ENCODE measurements at regions not wholly inside any gene's neighbourhood (a gene's known extent, or its start where the extent isn't known, plus 50 kb on each side); places are given as distances from the start of the nearest gene placed in this dataset.

GRCh38 chr5:29833394-29833793, 1360.1 kb upstream of the CDH6 start:
- no peak for DNase-seq

GRCh38 chr5:29822521-29822920, 1371.0 kb upstream of the CDH6 start:
- peak; percentile 2 for DNase-seq

GRCh38 chr5:29811914-29812679, 1381.4 kb upstream of the CDH6 start:
- DNase-seq = no peak

GRCh38 chr5:29805804-29806203, 1387.7 kb upstream of the CDH6 start:
- no peak for DNase-seq

GRCh38 chr5:29800752-29801151, 1392.7 kb upstream of the CDH6 start:
- DNase-seq = no peak

GRCh38 chr5:29796013-29796412, 1397.5 kb upstream of the CDH6 start:
- DNase-seq = no peak

GRCh38 chr5:29795096-29795652, 1398.3 kb upstream of the CDH6 start:
- no peak for DNase-seq

- DNase-seq = no peak
These were observed 1399.2 kb upstream of the CDH6 start for GRCh38 chr5:29794141-29794787.

- no peak for DNase-seq
These were observed 1403.2 kb upstream of the CDH6 start for GRCh38 chr5:29790281-29790680.

GRCh38 chr5:29780401-29780800, 1413.1 kb upstream of the CDH6 start:
- DNase-seq = no peak

- no peak for DNase-seq
These were observed 1414.3 kb upstream of the CDH6 start for GRCh38 chr5:29779141-29779540.

- no peak for DNase-seq
These were observed 1416.1 kb upstream of the CDH6 start for GRCh38 chr5:29777373-29777772.

GRCh38 chr5:29770936-29771335, 1422.5 kb upstream of the CDH6 start:
- no peak for DNase-seq

- no peak for DNase-seq
These were observed 1424.0 kb upstream of the CDH6 start for GRCh38 chr5:29769474-29769873.

- no peak for DNase-seq
These were observed 1434.5 kb upstream of the CDH6 start for GRCh38 chr5:29758986-29759421.

- DNase-seq = no peak
These were observed 1443.0 kb upstream of the CDH6 start for GRCh38 chr5:29750453-29750852.

GRCh38 chr5:29744618-29745017, 1448.9 kb upstream of the CDH6 start:
- DNase-seq = no peak

GRCh38 chr5:29720954-29721353, 1472.5 kb upstream of the CDH6 start:
- DNase-seq = no peak

GRCh38 chr5:29719171-29719570, 1474.3 kb upstream of the CDH6 start:
- no peak for DNase-seq

GRCh38 chr5:29715167-29715566, 1478.3 kb upstream of the CDH6 start:
- no peak for DNase-seq

- DNase-seq = no peak
These were observed 1490.6 kb upstream of the CDH6 start for GRCh38 chr5:29702875-29703274.

- DNase-seq = no peak
These were observed 1491.9 kb upstream of the CDH6 start for GRCh38 chr5:29701600-29701999.

- no peak for DNase-seq
These were observed 1495.6 kb upstream of the CDH6 start for GRCh38 chr5:29697785-29698414.
